ENCODE measurements at regions not wholly inside any gene's neighbourhood (a gene's known extent, or its start where the extent isn't known, plus 50 kb on each side); places are given as distances from the start of the nearest gene placed in this dataset.

DNA sequence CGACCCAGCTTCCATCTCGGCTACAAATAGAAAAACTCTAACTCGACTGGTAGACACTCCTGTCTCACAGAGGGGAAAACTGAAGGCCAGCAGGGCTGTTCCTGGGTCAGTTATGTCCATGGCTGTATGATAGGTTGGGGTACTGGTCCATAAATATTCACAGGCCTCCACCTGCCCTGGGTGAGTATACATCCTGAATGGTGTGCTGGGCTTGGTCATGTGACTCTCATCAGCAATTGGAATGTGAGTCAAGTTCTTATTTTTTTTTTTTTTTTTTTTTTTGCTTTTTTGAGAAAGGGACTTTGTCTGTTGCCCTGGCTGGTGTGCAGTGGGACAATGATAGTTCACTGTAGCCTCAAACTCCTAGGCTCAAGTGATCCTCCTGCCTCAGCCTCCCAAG, 58.3 kb upstream of the NEK6 start:
- TF ChIP-seq, protein P1, sequence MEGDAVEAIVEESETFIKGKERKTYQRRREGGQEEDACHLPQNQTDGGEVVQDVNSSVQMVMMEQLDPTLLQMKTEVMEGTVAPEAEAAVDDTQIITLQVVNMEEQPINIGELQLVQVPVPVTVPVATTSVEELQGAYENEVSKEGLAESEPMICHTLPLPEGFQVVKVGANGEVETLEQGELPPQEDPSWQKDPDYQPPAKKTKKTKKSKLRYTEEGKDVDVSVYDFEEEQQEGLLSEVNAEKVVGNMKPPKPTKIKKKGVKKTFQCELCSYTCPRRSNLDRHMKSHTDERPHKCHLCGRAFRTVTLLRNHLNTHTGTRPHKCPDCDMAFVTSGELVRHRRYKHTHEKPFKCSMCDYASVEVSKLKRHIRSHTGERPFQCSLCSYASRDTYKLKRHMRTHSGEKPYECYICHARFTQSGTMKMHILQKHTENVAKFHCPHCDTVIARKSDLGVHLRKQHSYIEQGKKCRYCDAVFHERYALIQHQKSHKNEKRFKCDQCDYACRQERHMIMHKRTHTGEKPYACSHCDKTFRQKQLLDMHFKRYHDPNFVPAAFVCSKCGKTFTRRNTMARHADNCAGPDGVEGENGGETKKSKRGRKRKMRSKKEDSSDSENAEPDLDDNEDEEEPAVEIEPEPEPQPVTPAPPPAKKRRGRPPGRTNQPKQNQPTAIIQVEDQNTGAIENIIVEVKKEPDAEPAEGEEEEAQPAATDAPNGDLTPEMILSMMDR (IDR thresholded peaks at IDR 0.05), result no peak
- no peak for TF ChIP-seq POLR2AphosphoS5 (IDR thresholded peaks at IDR 0.05)
- TF ChIP-seq POLR2A (IDR thresholded peaks at IDR 0.05), result no peak
- no peak for TF ChIP-seq EP300 (IDR thresholded peaks at IDR 0.05)

Measured in sigmoid colon (tissue), 4 donors.